NK-92 treated with Interleukin-12 subunit alpha and Interleukin-12 subunit beta, amount 100 ng/mL, for 24 hours (cell line): ENCODE measurements at regions not wholly inside any gene's neighbourhood (a gene's known extent, or its start where the extent isn't known, plus 50 kb on each side); places are given as distances from the start of the nearest gene placed in this dataset.

Source experiments
- DNase-seq: peaks from one replicate; lab custom pipeline; 2025; lab: John Stamatoyannopoulos, UW

GRCh38 chr12:70154960-70155589 is 88.2 kb upstream of the CNOT2 start:
- DNase-seq: no peak

GRCh38 chr12:70157099-70157498 is 86.1 kb upstream of the CNOT2 start:
- DNase-seq: no peak

- DNase-seq: no peak
Observed at GRCh38 chr12:70165450-70165849, 77.8 kb upstream of the CNOT2 start.

GRCh38 chr12:70176290-70176689 is 66.9 kb upstream of the CNOT2 start:
- DNase-seq: no peak

- no peak for DNase-seq
Observed at GRCh38 chr12:70177631-70178030, 65.6 kb upstream of the CNOT2 start.

GRCh38 chr12:70178038-70178437 is 65.2 kb upstream of the CNOT2 start:
- DNase-seq: no peak

- DNase-seq: no peak
Observed at GRCh38 chr12:70180130-70180529, 63.1 kb upstream of the CNOT2 start.

GRCh38 chr12:70185301-70185700 is 57.9 kb upstream of the CNOT2 start:
- DNase-seq: no peak

- DNase-seq: no peak
Observed at GRCh38 chr12:70186436-70186835, 56.8 kb upstream of the CNOT2 start.

GRCh38 chr12:70190262-70191010 is 52.8 kb upstream of the CNOT2 start:
- DNase-seq: no peak
